Transverse colon (tissue), 4 donors: ENCODE measurements at regions not wholly inside any gene's neighbourhood (a gene's known extent, or its start where the extent isn't known, plus 50 kb on each side); places are given as distances from the start of the nearest gene placed in this dataset.
"Not testable (repeated sequence)": the region's sequence is repeated elsewhere in the genome, so short reads cannot be mapped to it uniquely, and the experiment has no call there.

Experiments used
- DNase-seq: peaks from one replicate; pipeline ENCODE4 v3.0.0-alpha.2; 2019
- H3K27ac ChIP-seq, 4 donors: fragments of 200-600 bp; sonication (generic); 2 replicates each; pipeline ENCODE4 v1.5.1; 2016 to 2018; ENCODE audit warnings: inconsistent platforms in 4 of 4
- H3K27me3 ChIP-seq: fragments of 200-600 bp; sonication (generic); 2 replicates; pipeline ENCODE4 v1.5.1; 2017; ENCODE audit warnings: inconsistent platforms
- H3K36me3 ChIP-seq, 4 donors: fragments of 200-600 bp; sonication (generic); 2 replicates each; pipeline ENCODE4 v1.5.1; 2017 to 2019; ENCODE audit warnings: inconsistent platforms in 4 of 4
- H3K4me1 ChIP-seq, 4 donors: fragments of 200-600 bp; sonication (generic); 2 replicates each; pipeline ENCODE4 v1.5.1; 2017 to 2020; ENCODE audit warnings: inconsistent platforms in 4 of 4
- H3K4me3 ChIP-seq, 4 donors: fragments of 200-600 bp; sonication (generic); 1 replicate in 1 of 4; 2 replicates in 3 of 4; pipeline versions ENCODE4 v1.5.1 to v1.6.1; 2017 to 2019; ENCODE audit warnings: inconsistent platforms in 4 of 4
- H3K9me3 ChIP-seq, 2 donors: fragments of 200-600 bp; sonication (generic); 2 replicates each; pipeline ENCODE4 v1.5.1; 2017 to 2019; ENCODE audit warnings: inconsistent platforms in 2 of 2
- EP300 ChIP-seq: sonication (generic); formaldehyde crosslinking; IDR thresholded peaks from one replicate; pipeline ENCODE4 v1.6.1; 2017; ENCODE audit warnings: antibody characterized with exemption, low read depth
- POLR2A ChIP-seq: fragments of 450-650 bp; IDR thresholded peaks from one replicate; pipeline ENCODE4 v1.6.1; 2016; ENCODE audit warnings: antibody characterized with exemption, mild to moderate bottlenecking, moderate library complexity
- POLR2AphosphoS5 ChIP-seq, 3 donors: sonication (generic); formaldehyde crosslinking; IDR thresholded peaks; one replicate each; pipeline ENCODE4 v1.6.1; 2016; ENCODE audit warnings: antibody characterized with exemption in 3 of 3
- WGBS, 2 donors: methylation state at CpG; one replicate each; pipeline ENCODE4 v1.1.5; 2018; ENCODE audit warnings: low coverage in 1 of 2; 5-methylcytosine and 5-hydroxymethylcytosine counted together
- in situ Hi-C, 4 donors: fragments of 200-750 bp; cut with MboI; loops; one replicate each; pipeline versions ENCODE4 v1.15.0 to v1.15.1; 2017; ENCODE audit warnings: low sequenced_read_pairs in 3 of 4, low pct_ligation_motif_present in 1 of 4, low pct_unique_long_range_greater_than_20kb in 1 of 4
- intact Hi-C: fragments of 100-400 bp; cut with DNase I; formaldehyde crosslinking; loops from one replicate; pipeline ENCODE4 v1.15.1; 2023; ENCODE audit warnings: low total_unique reads
- TF ChIP-seq, protein P1 (sequence below), 5 experiments: fragments of 200-600 bp in 3 of 5; fragments of 450-650 bp in 2 of 5; sonication (generic) in 3 of 5; IDR thresholded peaks; 1 replicate in 2 of 5; 2 replicates in 3 of 5; pipeline ENCODE4 v1.5.1; 2016 to 2017; ENCODE audit warnings: antibody characterized with exemption in 5 of 5, inconsistent platforms in 3 of 5, mild to moderate bottlenecking in 2 of 5, moderate library complexity in 1 of 5

- in situ Hi-C loops, intact Hi-C loops: not testable (repeated sequence)
- 33 to 41% methylated on average over 2 of the region's 2 CpGs for WGBS, 2 donors
Observed at GRCh38 chr2:88802026-88802425, 110.6 kb downstream of the RPIA start.

DNA sequence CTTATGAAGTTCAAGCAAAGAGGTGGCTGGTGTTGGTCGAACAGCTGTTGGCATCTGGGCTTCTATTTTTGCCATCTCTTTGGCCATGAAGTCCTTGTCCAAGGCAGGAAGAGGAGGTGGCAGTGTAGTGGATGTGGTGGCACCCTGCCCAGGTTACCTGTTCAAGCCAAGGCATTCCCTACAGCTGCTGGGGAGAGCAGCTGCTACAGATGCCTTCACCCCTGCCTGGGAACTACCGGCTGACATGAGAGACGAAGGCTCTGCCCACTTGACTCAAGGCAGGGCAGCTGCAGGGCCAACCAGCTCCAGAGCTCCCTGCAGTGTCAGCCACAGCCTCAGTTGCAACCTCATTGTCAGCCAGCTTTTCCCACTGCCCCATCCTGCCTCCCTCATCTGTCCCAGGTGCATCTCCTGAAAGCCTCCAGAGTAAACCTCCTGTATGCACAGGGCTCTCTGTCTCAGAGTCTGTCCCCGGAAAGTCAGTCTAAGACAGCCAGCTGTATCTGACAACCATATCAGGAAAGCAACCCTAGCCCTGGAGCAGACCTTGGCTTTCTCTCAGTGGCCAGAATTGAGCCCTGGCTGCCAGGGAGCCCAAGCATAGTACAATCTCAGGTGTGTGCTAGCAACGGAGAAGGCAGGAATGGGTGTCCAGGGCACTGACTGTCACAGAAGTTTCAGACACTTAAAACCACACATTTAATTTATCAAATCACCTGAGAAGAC lies 115.9 kb downstream of the RPIA start:
- no peaks in the 10 kb centered on the region for H3K4me1 ChIP-seq
- no peak overlapping the region for H3K4me3 ChIP-seq
- no peaks in the 10 kb centered on the region for H3K36me3 ChIP-seq
- in situ Hi-C loops (no loop called here), intact Hi-C loops (no loop called here)
- WGBS, 2 donors = 95% methylated on average over 5 of the region's 5 CpGs; no CpG with 5 or more reads in 1 of the 2 donors
- H3K27ac ChIP-seq = no peak overlapping the region
- H3K27me3 ChIP-seq = no peaks in the 10 kb centered on the region
- H3K9me3 ChIP-seq = no peaks in the 10 kb centered on the region
- TF ChIP-seq EP300 = no peak
- TF ChIP-seq POLR2AphosphoS5 (IDR thresholded peaks at IDR 0.05) = no peak
- TF ChIP-seq, protein P1, sequence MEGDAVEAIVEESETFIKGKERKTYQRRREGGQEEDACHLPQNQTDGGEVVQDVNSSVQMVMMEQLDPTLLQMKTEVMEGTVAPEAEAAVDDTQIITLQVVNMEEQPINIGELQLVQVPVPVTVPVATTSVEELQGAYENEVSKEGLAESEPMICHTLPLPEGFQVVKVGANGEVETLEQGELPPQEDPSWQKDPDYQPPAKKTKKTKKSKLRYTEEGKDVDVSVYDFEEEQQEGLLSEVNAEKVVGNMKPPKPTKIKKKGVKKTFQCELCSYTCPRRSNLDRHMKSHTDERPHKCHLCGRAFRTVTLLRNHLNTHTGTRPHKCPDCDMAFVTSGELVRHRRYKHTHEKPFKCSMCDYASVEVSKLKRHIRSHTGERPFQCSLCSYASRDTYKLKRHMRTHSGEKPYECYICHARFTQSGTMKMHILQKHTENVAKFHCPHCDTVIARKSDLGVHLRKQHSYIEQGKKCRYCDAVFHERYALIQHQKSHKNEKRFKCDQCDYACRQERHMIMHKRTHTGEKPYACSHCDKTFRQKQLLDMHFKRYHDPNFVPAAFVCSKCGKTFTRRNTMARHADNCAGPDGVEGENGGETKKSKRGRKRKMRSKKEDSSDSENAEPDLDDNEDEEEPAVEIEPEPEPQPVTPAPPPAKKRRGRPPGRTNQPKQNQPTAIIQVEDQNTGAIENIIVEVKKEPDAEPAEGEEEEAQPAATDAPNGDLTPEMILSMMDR (IDR thresholded peaks at IDR 0.05) = no peak
- no peak for TF ChIP-seq POLR2A
- no peak for DNase-seq

More at GRCh38 chr2:88802026-88802425, 110.6 kb downstream of the RPIA start:
- not testable (repeated sequence) for H3K9me3 ChIP-seq, H3K4me1 ChIP-seq, H3K4me3 ChIP-seq, H3K27ac ChIP-seq, H3K36me3 ChIP-seq, H3K27me3 ChIP-seq, DNase-seq

DNA sequence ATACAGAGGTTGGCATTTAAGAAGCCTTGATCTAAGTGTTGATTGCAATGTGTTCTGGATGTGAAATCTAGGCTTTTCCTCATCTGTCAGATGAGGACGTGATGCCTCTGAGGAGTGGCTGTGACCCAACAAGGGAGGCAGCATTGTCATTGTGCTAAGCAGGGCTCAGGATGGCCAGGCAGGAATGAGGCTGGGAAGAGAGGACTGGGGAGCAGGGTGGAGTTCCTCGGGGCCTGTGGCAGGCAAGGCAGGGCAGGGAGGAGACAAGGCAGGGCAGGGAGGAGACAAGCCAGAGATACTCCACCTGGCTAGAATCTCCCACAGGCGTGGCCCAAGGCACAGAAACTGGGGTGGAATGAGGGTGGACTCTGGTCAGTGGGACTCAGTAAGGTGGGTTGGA lies 116.6 kb downstream of the RPIA start:
- WGBS, 2 donors = 48 to 74% methylated on average over 2 to 3 of the region's 3 CpGs
- in situ Hi-C loops = no loop called here
- intact Hi-C loops = no loop called here
- Histone ChIP-seq H3K27ac (no peak overlapping the region), H3K36me3 (no peaks in the 10 kb centered on the region), H3K4me3 (no peak overlapping the region), H3K27me3 (no peaks in the 10 kb centered on the region), H3K4me1 (no peaks in the 10 kb centered on the region), H3K9me3 (no peaks in the 10 kb centered on the region)
- no peak for TF ChIP-seq POLR2A
- TF ChIP-seq POLR2AphosphoS5 (IDR thresholded peaks at IDR 0.05) = no peak
- TF ChIP-seq EP300 = no peak
- TF ChIP-seq, protein P1 (IDR thresholded peaks at IDR 0.05) = no peak
- DNase-seq = no peak

- Histone ChIP-seq H3K4me3 (no peak overlapping the region), H3K36me3 (no peaks in the 10 kb centered on the region), H3K27me3 (no peaks in the 10 kb centered on the region), H3K4me1 (no peaks in the 10 kb centered on the region), H3K27ac (no peak overlapping the region), H3K9me3 (no peaks in the 10 kb centered on the region)
- no peak for DNase-seq
- intact Hi-C loops = no loop called here
- TF ChIP-seq POLR2AphosphoS5 (IDR thresholded peaks at IDR 0.05) (no peak), POLR2A (no peak), EP300 (no peak)
- TF ChIP-seq, protein P1 (IDR thresholded peaks at IDR 0.05) = no peak
- in situ Hi-C loops = no loop called here
- WGBS, 2 donors = 41% methylated on average over 1 of the region's 1 CpG; no CpG with 5 or more reads in 1 of the 2 donors
Observed at GRCh38 chr2:88808652-88809051, 117.2 kb downstream of the RPIA start.

GRCh38 chr2:88809216-88809615 lies 117.7 kb downstream of the RPIA start:
- no peaks in the 10 kb centered on the region for H3K9me3 ChIP-seq
- in situ Hi-C loops (no loop called here), intact Hi-C loops (no loop called here)
- no peaks in the 10 kb centered on the region for H3K4me1 ChIP-seq
- H3K36me3 ChIP-seq = no peaks in the 10 kb centered on the region
- no peaks in the 10 kb centered on the region for H3K27me3 ChIP-seq
- H3K4me3 ChIP-seq = no peak overlapping the region
- TF ChIP-seq, protein P1 (IDR thresholded peaks at IDR 0.05) = no peak
- TF ChIP-seq POLR2A = no peak
- DNase-seq = no peak
- H3K27ac ChIP-seq = no peak overlapping the region
- WGBS, 2 donors = 85% methylated on average over 6 of the region's 6 CpGs; no CpG with 5 or more reads in 1 of the 2 donors
